B cell (primary cell): ENCODE measurements at regions not wholly inside any gene's neighbourhood (a gene's known extent, or its start where the extent isn't known, plus 50 kb on each side); places are given as distances from the start of the nearest gene placed in this dataset.

Source experiments
- ATAC-seq: fragments of 200-7000 bp; cut with Tn5 transposase; one replicate; pipeline ENCODE4 v1.10.0; 2021; ENCODE audit warnings: low read depth, mild to moderate bottlenecking, moderate number of reproducible peaks, moderate library complexity
- CTCF ChIA-PET: fragments of 350-600 bp; sonication (Branson Sonifier 250); formaldehyde crosslinking; loops from one replicate; lab custom pipeline; 2021; ENCODE audit warnings: antibody characterized with exemption, inconsistent platforms; lab: Charles Lee
- POLR2A ChIA-PET: fragments of 350-600 bp; sonication (Branson Sonifier 250); formaldehyde crosslinking; loops from one replicate; lab custom pipeline; 2021; ENCODE audit warnings: antibody characterized with exemption; lab: Charles Lee
- DNase-seq: peaks from one replicate; pipeline ENCODE4 v3.0.0; 2013
- H2AFZ ChIP-seq: 2 replicates; pipeline ENCODE4 v1.6.1; 2012; ENCODE audit warnings: mild to moderate bottlenecking, low read depth, low read length; ENCODE audit not compliant: insufficient read depth, poor library complexity, severe bottlenecking
- H3K27ac ChIP-seq, 2 donors: 1 replicate in 1 of 2; 2 replicates in 1 of 2; pipeline ENCODE4 v1.5.1; 2012 to 2013; ENCODE audit warnings: low read length in 2 of 2, mild to moderate bottlenecking in 2 of 2, moderate library complexity in 1 of 2
- H3K27me3 ChIP-seq, 4 experiments: fragments of 200-600 bp in 1 of 4; sonication (generic) in 1 of 4; replicated peaks in 1 of 4; 1 replicate in 2 of 4; 2 replicates in 2 of 4; pipeline versions ENCODE4 v1.6.1 to v1.7.0; 2013 to 2016; ENCODE audit warnings: low read length in 3 of 4, mild to moderate bottlenecking in 2 of 4, mixed read lengths in 1 of 4, moderate library complexity in 1 of 4; ENCODE audit not compliant: insufficient read depth in 4 of 4, control insufficient read depth in 3 of 4; ENCODE audit errors: control extremely low read depth in 1 of 4
- H3K36me3 ChIP-seq, 2 experiments: replicated peaks in 1 of 2; 1 replicate in 1 of 2; 2 replicates in 1 of 2; pipeline versions ENCODE4 v1.6.1 to v1.7.1; 2013; ENCODE audit warnings: low read length in 1 of 2; ENCODE audit not compliant: insufficient read depth in 2 of 2, control insufficient read depth in 1 of 2; ENCODE audit errors: control extremely low read depth in 1 of 2, extremely low read depth in 1 of 2
- H3K4me1 ChIP-seq, 2 donors: fragments of 200-600 bp in 1 of 2; sonication (generic) in 1 of 2; 1 replicate in 1 of 2; 2 replicates in 1 of 2; pipeline versions ENCODE4 v1.5.1 to v1.6.1; 2013 to 2017; ENCODE audit warnings: low read length in 2 of 2; ENCODE audit not compliant: control insufficient read depth in 2 of 2, insufficient read depth in 2 of 2
- H3K4me2 ChIP-seq: replicated peaks from 2 replicates; pipeline ENCODE3; 2012; ENCODE audit warnings: mild to moderate bottlenecking, low read depth, low read length; ENCODE audit not compliant: poor library complexity, severe bottlenecking
- H3K4me3 ChIP-seq, 5 experiments: fragments of 200-600 bp in 1 of 5; sonication (generic) in 1 of 5; 1 replicate in 3 of 5; 2 replicates in 2 of 5; pipeline versions ENCODE4 v1.5.1 to v1.7.0; 2011 to 2016; ENCODE audit warnings: low read length in 4 of 5, mild to moderate bottlenecking in 4 of 5, low read depth in 2 of 5, control low read depth in 1 of 5, moderate library complexity in 1 of 5; ENCODE audit not compliant: insufficient read depth in 1 of 5; ENCODE audit errors: control extremely low read depth in 1 of 5, extremely low read depth in 1 of 5
- H3K79me2 ChIP-seq: fragments of 200-600 bp; sonication (generic); one replicate; pipeline ENCODE4 v1.6.0; 2016; ENCODE audit warnings: low read length; ENCODE audit not compliant: control insufficient read depth, insufficient read depth
- H3K9ac ChIP-seq: fragments of 200-600 bp; sonication (generic); 2 replicates; pipeline ENCODE4 v1.6.1; 2017; ENCODE audit warnings: mild to moderate bottlenecking, low read length, moderate library complexity
- H3K9me3 ChIP-seq, 3 donors: one replicate each; pipeline versions ENCODE4 v1.6.1 to v1.7.1; 2013; ENCODE audit warnings: low read length in 2 of 3; ENCODE audit not compliant: control insufficient read depth in 2 of 3, insufficient read depth in 1 of 3; ENCODE audit errors: control extremely low read depth in 1 of 3
- H4K20me1 ChIP-seq: 2 replicates; pipeline ENCODE4 v1.6.0; 2012; ENCODE audit warnings: mild to moderate bottlenecking, low read length; ENCODE audit not compliant: insufficient read depth, control insufficient read depth, poor library complexity, severe bottlenecking
- H3K27ac Mint-ChIP-seq: one replicate; pipeline ENCODE4 v1.8.0; 2021; ENCODE audit warnings: mixed read lengths
- H3K27me3 Mint-ChIP-seq: one replicate; pipeline ENCODE4 v1.8.0; 2021; ENCODE audit warnings: mixed read lengths
- H3K4me1 Mint-ChIP-seq: one replicate; pipeline ENCODE4 v1.8.0; 2021; ENCODE audit warnings: mixed read lengths
- H3K4me3 Mint-ChIP-seq: one replicate; pipeline ENCODE4 v1.8.0; 2021; ENCODE audit warnings: mixed read lengths
- H3K9me3 Mint-ChIP-seq: one replicate; pipeline ENCODE4 v1.8.0; 2022; ENCODE audit warnings: mixed read lengths; ENCODE audit not compliant: insufficient read depth
- EZH2 ChIP-seq: IDR thresholded peaks from 2 replicates; pipeline ENCODE4 v1.6.1; 2012; ENCODE audit warnings: borderline replicate concordance, low read depth, mild to moderate bottlenecking, moderate library complexity, low read length; ENCODE audit not compliant: insufficient read depth, poor library complexity, severe bottlenecking
- WGBS: methylation state at CpG from one replicate; pipeline ENCODE4 v1.1.5; 2013; ENCODE audit warnings: missing lambda C conversion rate; ENCODE audit not compliant: insufficient coverage; 5-methylcytosine and 5-hydroxymethylcytosine counted together
- intact Hi-C: fragments of 100-400 bp; cut with micrococcal nuclease; formaldehyde crosslinking; loops from one replicate; pipeline ENCODE4 v1.10.0; 2022
- TF ChIP-seq, protein P1 (sequence below): fragments of 200-600 bp; IDR thresholded peaks from one replicate; pipeline ENCODE4 v1.8.0; 2022; ENCODE audit warnings: antibody characterized with exemption, mild to moderate bottlenecking

DNA sequence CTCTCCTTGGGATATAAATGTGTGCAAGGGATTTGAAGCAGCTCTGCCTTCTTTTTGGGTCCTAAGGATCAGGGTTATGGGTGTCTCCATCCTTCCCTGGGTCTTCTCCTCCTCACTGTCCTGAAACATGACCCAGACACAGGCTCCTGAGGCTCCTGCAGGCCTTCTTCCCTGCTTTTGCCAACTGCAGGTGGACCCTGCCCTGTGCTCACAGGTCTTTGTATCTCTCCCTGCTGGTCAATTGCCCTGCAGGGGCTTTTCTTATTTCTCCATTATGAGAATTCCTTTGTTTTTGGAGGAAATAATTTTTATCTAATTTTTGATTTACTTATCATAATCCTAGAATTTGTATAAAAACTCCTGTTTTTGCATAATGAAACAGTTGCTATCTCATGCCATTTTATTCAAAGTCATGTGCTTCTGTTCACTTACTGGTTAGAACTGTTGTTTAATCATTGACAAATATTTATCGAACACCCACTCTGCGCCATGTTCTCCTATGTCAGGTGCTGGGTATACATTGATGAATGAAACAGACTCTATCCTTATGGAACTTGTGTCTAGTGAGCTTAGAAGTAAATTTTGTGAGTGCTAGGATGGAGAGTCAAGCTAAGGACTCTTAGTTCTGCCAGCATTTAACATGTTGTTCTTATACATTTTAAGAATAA lies 89.7 kb upstream of the TOP3B start:
- intact Hi-C loops: no loop called here
- Mint-ChIP-seq H3K4me3 (no peak overlapping the region), H3K27me3 (no peaks in the 10 kb centered on the region), H3K27ac (no peak overlapping the region), H3K9me3 (no peaks in the 10 kb centered on the region), H3K4me1 (peaks cover 3% of the 10 kb centered on the region)
- H3K36me3 ChIP-seq: no peaks in the 10 kb centered on the region
- no peak overlapping the region for H3K27ac ChIP-seq
- no peak overlapping the region for H2AFZ ChIP-seq
- no peaks in the 10 kb centered on the region for H4K20me1 ChIP-seq
- ATAC-seq (no peak), DNase-seq (no peak)
- ChIA-PET CTCF (interaction anchor here (1.1 to 2.9 kb wide), 3 partner anchors 11 to 100 kb away, joined by 3 to 16 read pairs (median 6); no protein-coding TSS in a partner anchor), POLR2A (no interaction called here)
- H3K9me3 ChIP-seq: no peaks in the 10 kb centered on the region
- WGBS: no CpG with 5 or more reads among the region's 2 CpGs
- H3K4me3 ChIP-seq: no peak overlapping the region
- TF ChIP-seq, protein P1, sequence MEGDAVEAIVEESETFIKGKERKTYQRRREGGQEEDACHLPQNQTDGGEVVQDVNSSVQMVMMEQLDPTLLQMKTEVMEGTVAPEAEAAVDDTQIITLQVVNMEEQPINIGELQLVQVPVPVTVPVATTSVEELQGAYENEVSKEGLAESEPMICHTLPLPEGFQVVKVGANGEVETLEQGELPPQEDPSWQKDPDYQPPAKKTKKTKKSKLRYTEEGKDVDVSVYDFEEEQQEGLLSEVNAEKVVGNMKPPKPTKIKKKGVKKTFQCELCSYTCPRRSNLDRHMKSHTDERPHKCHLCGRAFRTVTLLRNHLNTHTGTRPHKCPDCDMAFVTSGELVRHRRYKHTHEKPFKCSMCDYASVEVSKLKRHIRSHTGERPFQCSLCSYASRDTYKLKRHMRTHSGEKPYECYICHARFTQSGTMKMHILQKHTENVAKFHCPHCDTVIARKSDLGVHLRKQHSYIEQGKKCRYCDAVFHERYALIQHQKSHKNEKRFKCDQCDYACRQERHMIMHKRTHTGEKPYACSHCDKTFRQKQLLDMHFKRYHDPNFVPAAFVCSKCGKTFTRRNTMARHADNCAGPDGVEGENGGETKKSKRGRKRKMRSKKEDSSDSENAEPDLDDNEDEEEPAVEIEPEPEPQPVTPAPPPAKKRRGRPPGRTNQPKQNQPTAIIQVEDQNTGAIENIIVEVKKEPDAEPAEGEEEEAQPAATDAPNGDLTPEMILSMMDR: no peak
- no peak for TF ChIP-seq EZH2
- H3K4me1 ChIP-seq: peaks cover 0 to 13% of the 10 kb centered on the region in 2 donors
- no peaks in the 10 kb centered on the region for H3K79me2 ChIP-seq
- no peak overlapping the region for H3K9ac ChIP-seq
- H3K4me2 ChIP-seq: no peak overlapping the region
- no peaks in the 10 kb centered on the region for H3K27me3 ChIP-seq

DNA sequence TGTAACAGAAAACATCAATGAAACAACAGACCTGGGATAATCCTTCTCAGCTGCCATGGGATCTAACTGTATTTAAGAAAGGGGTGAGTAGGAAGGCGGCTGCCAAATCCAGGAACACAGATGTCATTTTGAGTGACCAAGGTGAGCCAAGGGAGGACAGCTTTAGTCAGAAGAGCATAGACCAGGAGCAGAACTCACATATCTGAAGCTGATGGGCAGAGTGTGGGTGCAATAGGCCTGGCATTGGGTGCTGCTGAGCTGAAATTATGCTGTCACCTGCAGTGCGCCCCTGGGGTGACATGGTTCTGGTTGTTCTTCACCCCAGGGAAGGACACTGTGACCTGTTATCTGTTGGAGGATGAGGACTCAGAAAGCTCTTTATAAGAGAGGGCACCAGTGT lies 88.9 kb upstream of the TOP3B start:
- Mint-ChIP-seq H3K9me3 (no peaks in the 10 kb centered on the region), H3K27ac (no peak overlapping the region), H3K27me3 (no peaks in the 10 kb centered on the region), H3K4me3 (no peak overlapping the region), H3K4me1 (peaks cover 3% of the 10 kb centered on the region)
- no peaks in the 10 kb centered on the region for H3K27me3 ChIP-seq
- no peak for DNase-seq
- no peaks in the 10 kb centered on the region for H3K79me2 ChIP-seq
- H3K27ac ChIP-seq: no peak overlapping the region
- no peaks in the 10 kb centered on the region for H4K20me1 ChIP-seq
- H3K9ac ChIP-seq: no peak overlapping the region
- H3K36me3 ChIP-seq: no peaks in the 10 kb centered on the region
- ChIA-PET POLR2A (no interaction called here), CTCF (interaction anchor here (1.1 to 2.9 kb wide), 3 partner anchors 10 to 99 kb away, joined by 3 to 16 read pairs (median 6); no protein-coding TSS in a partner anchor)
- H2AFZ ChIP-seq: no peak overlapping the region
- 94% methylated on average over 2 of the region's 2 CpGs for WGBS
- no peaks in the 10 kb centered on the region for H3K9me3 ChIP-seq
- ATAC-seq: no peak
- intact Hi-C loops: no loop called here
- peaks cover 0 to 13% of the 10 kb centered on the region in 2 donors for H3K4me1 ChIP-seq
- no peak overlapping the region for H3K4me2 ChIP-seq
- H3K4me3 ChIP-seq: no peak overlapping the region
- no peak for TF ChIP-seq EZH2
- TF ChIP-seq, protein P1: no peak
